HG03159 (cell line): ENCODE measurements at regions not wholly inside any gene's neighbourhood (a gene's known extent, or its start where the extent isn't known, plus 50 kb on each side); places are given as distances from the start of the nearest gene placed in this dataset.

ENCODE experiments used
- ATAC-seq: cut with Tn5 transposase; IDR thresholded peaks from one replicate; pipeline ENCODE4 v1.9.1; 2021; ENCODE audit warnings: mild to moderate bottlenecking, moderate library complexity; ENCODE audit not compliant: unreplicated experiment

GRCh38 chr2:57894381-57894780 lies 152.2 kb upstream of the VRK2 start:
- ATAC-seq: no peak

GRCh38 chr2:57897920-57898319 lies 148.7 kb upstream of the VRK2 start:
- ATAC-seq: no peak

GRCh38 chr2:57899898-57900297 lies 146.7 kb upstream of the VRK2 start:
- no peak for ATAC-seq

GRCh38 chr2:57902578-57902977 lies 144.0 kb upstream of the VRK2 start:
- ATAC-seq: no peak

GRCh38 chr2:57906152-57906732 lies 140.4 kb upstream of the VRK2 start:
- peak; percentile 49 for ATAC-seq

GRCh38 chr2:57907411-57907810 lies 139.2 kb upstream of the VRK2 start:
- no peak for ATAC-seq

GRCh38 chr2:57908736-57909161 lies 137.9 kb upstream of the VRK2 start:
- ATAC-seq: peak; percentile 88

- ATAC-seq: no peak
Observed at GRCh38 chr2:57918126-57918525, 128.5 kb upstream of the VRK2 start.

GRCh38 chr2:57920342-57920939 lies 126.2 kb upstream of the VRK2 start:
- ATAC-seq: no peak

- no peak for ATAC-seq
Observed at GRCh38 chr2:57934659-57935058, 111.9 kb upstream of the VRK2 start.

GRCh38 chr2:57936216-57936615 lies 110.4 kb upstream of the VRK2 start:
- ATAC-seq: no peak

GRCh38 chr2:57937456-57937855 lies 109.2 kb upstream of the VRK2 start:
- ATAC-seq: no peak

GRCh38 chr2:57941816-57942215 lies 104.8 kb upstream of the VRK2 start:
- ATAC-seq: no peak

- no peak for ATAC-seq
Observed at GRCh38 chr2:57943315-57943714, 103.3 kb upstream of the VRK2 start.

- no peak for ATAC-seq
Observed at GRCh38 chr2:57947398-57947797, 99.2 kb upstream of the VRK2 start.

- no peak for ATAC-seq
Observed at GRCh38 chr2:57954020-57954419, 92.6 kb upstream of the VRK2 start.

- no peak for ATAC-seq
Observed at GRCh38 chr2:57957238-57957637, 89.4 kb upstream of the VRK2 start.

- ATAC-seq: no peak
Observed at GRCh38 chr2:57959390-57959789, 87.2 kb upstream of the VRK2 start.

- ATAC-seq: no peak
Observed at GRCh38 chr2:57962861-57963260, 83.7 kb upstream of the VRK2 start.

- no peak for ATAC-seq
Observed at GRCh38 chr2:57965219-57965618, 81.4 kb upstream of the VRK2 start.

GRCh38 chr2:57965961-57966360 lies 80.6 kb upstream of the VRK2 start:
- no peak for ATAC-seq

GRCh38 chr2:57973621-57974186 lies 72.9 kb upstream of the VRK2 start:
- ATAC-seq: no peak

GRCh38 chr2:57979158-57979557 lies 67.4 kb upstream of the VRK2 start:
- no peak for ATAC-seq
